ENCODE measurements at regions not wholly inside any gene's neighbourhood (a gene's known extent, or its start where the extent isn't known, plus 50 kb on each side); places are given as distances from the start of the nearest gene placed in this dataset.

- H4K20me1 ChIP-seq (ENCODE audit: insufficient read depth, low read length) = no peaks in the 10 kb centered on the region
- no peaks in the 10 kb centered on the region for H3K79me2 ChIP-seq (ENCODE audit: insufficient read depth, low read length)
- no peak for DNase-seq (ENCODE audit: insufficient read length, low spot score, missing footprints)
- no peak overlapping the region for H3K4me3 ChIP-seq (ENCODE audit: insufficient read depth, low read length)
- H2AFZ ChIP-seq (ENCODE audit: low read length) = no peak overlapping the region
- no peaks in the 10 kb centered on the region for H3K36me3 ChIP-seq (ENCODE audit: insufficient read depth, low read length)
- no peaks in the 10 kb centered on the region for H3K9me3 ChIP-seq (ENCODE audit: low read depth, low read length)
- H3K27ac ChIP-seq (ENCODE audit: low read depth, low read length) = no peak overlapping the region
- no peaks in the 10 kb centered on the region for H3K4me1 ChIP-seq (ENCODE audit: insufficient read depth, low read length)
- H3K4me2 ChIP-seq (ENCODE audit: insufficient read depth, low read length) = no peak overlapping the region
- H3K27me3 ChIP-seq (ENCODE audit: insufficient read depth, low read length) = no peaks in the 10 kb centered on the region
- TF ChIP-seq, protein P1, sequence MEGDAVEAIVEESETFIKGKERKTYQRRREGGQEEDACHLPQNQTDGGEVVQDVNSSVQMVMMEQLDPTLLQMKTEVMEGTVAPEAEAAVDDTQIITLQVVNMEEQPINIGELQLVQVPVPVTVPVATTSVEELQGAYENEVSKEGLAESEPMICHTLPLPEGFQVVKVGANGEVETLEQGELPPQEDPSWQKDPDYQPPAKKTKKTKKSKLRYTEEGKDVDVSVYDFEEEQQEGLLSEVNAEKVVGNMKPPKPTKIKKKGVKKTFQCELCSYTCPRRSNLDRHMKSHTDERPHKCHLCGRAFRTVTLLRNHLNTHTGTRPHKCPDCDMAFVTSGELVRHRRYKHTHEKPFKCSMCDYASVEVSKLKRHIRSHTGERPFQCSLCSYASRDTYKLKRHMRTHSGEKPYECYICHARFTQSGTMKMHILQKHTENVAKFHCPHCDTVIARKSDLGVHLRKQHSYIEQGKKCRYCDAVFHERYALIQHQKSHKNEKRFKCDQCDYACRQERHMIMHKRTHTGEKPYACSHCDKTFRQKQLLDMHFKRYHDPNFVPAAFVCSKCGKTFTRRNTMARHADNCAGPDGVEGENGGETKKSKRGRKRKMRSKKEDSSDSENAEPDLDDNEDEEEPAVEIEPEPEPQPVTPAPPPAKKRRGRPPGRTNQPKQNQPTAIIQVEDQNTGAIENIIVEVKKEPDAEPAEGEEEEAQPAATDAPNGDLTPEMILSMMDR (IDR thresholded peaks at IDR 0.05; ENCODE audit: extremely low read depth, low read depth, low read length) = no peak
Observed at GRCh38 chr1:58305622-58306021, 240.9 kb downstream of the OMA1 start.

GRCh38 chr1:58304346-58304975 is 242.1 kb downstream of the OMA1 start:
- Histone ChIP-seq H4K20me1 (ENCODE audit: insufficient read depth, low read length) (no peaks in the 10 kb centered on the region), H3K4me2 (ENCODE audit: insufficient read depth, low read length) (no peak overlapping the region), H3K36me3 (ENCODE audit: insufficient read depth, low read length) (no peaks in the 10 kb centered on the region), H2AFZ (ENCODE audit: low read length) (no peak overlapping the region), H3K4me3 (ENCODE audit: insufficient read depth, low read length) (no peak overlapping the region), H3K9me3 (ENCODE audit: low read depth, low read length) (no peaks in the 10 kb centered on the region), H3K79me2 (ENCODE audit: insufficient read depth, low read length) (no peaks in the 10 kb centered on the region), H3K4me1 (ENCODE audit: insufficient read depth, low read length) (no peaks in the 10 kb centered on the region), H3K27me3 (ENCODE audit: insufficient read depth, low read length) (no peaks in the 10 kb centered on the region), H3K27ac (ENCODE audit: low read depth, low read length) (no peak overlapping the region)
- TF ChIP-seq, protein P1 (IDR thresholded peaks at IDR 0.05; ENCODE audit: extremely low read depth, low read depth, low read length) = no peak
- no peak for DNase-seq (ENCODE audit: insufficient read length, low spot score, missing footprints)

- Histone ChIP-seq H3K4me3 (ENCODE audit: insufficient read depth, low read length) (no peak overlapping the region), H3K4me2 (ENCODE audit: insufficient read depth, low read length) (no peak overlapping the region), H2AFZ (ENCODE audit: low read length) (no peak overlapping the region), H3K27ac (ENCODE audit: low read depth, low read length) (no peak overlapping the region), H4K20me1 (ENCODE audit: insufficient read depth, low read length) (no peaks in the 10 kb centered on the region), H3K79me2 (ENCODE audit: insufficient read depth, low read length) (no peaks in the 10 kb centered on the region), H3K36me3 (ENCODE audit: insufficient read depth, low read length) (no peaks in the 10 kb centered on the region), H3K9me3 (ENCODE audit: low read depth, low read length) (no peaks in the 10 kb centered on the region), H3K4me1 (ENCODE audit: insufficient read depth, low read length) (no peaks in the 10 kb centered on the region), H3K27me3 (ENCODE audit: insufficient read depth, low read length) (no peaks in the 10 kb centered on the region)
- TF ChIP-seq, protein P1 (IDR thresholded peaks at IDR 0.05; ENCODE audit: extremely low read depth, low read depth, low read length) = no peak
- no peak for DNase-seq (ENCODE audit: insufficient read length, low spot score, missing footprints)
Observed at GRCh38 chr1:58303841-58304240, 242.7 kb downstream of the OMA1 start.

- no peak overlapping the region for H3K27ac ChIP-seq (ENCODE audit: low read depth, low read length)
- H2AFZ ChIP-seq (ENCODE audit: low read length) = no peak overlapping the region
- H4K20me1 ChIP-seq (ENCODE audit: insufficient read depth, low read length) = no peaks in the 10 kb centered on the region
- no peaks in the 10 kb centered on the region for H3K79me2 ChIP-seq (ENCODE audit: insufficient read depth, low read length)
- TF ChIP-seq, protein P1 (IDR thresholded peaks at IDR 0.05; ENCODE audit: extremely low read depth, low read depth, low read length) = no peak
- H3K36me3 ChIP-seq (ENCODE audit: insufficient read depth, low read length) = no peaks in the 10 kb centered on the region
- no peak overlapping the region for H3K4me2 ChIP-seq (ENCODE audit: insufficient read depth, low read length)
- no peaks in the 10 kb centered on the region for H3K27me3 ChIP-seq (ENCODE audit: insufficient read depth, low read length)
- no peaks in the 10 kb centered on the region for H3K9me3 ChIP-seq (ENCODE audit: low read depth, low read length)
- H3K4me3 ChIP-seq (ENCODE audit: insufficient read depth, low read length) = no peak overlapping the region
- H3K4me1 ChIP-seq (ENCODE audit: insufficient read depth, low read length) = no peaks in the 10 kb centered on the region
- DNase-seq (ENCODE audit: insufficient read length, low spot score, missing footprints) = no peak
Observed at GRCh38 chr1:58293388-58293787, 253.1 kb downstream of the OMA1 start.
